GM23248 (cell line): ENCODE measurements at regions not wholly inside any gene's neighbourhood (a gene's known extent, or its start where the extent isn't known, plus 50 kb on each side); places are given as distances from the start of the nearest gene placed in this dataset.

ENCODE experiments used
- DNase-seq: peaks from one replicate; pipeline ENCODE4 v3.0.0-alpha.2; 2015
- H2AFZ ChIP-seq: fragments of 200-600 bp; sonication (generic); 2 replicates; pipeline ENCODE4 v1.6.1; 2016; ENCODE audit warnings: antibody characterized with exemption
- H3F3A ChIP-seq: fragments of 200-600 bp; sonication (generic); 2 replicates; pipeline ENCODE4 v1.6.1; 2016; ENCODE audit warnings: mild to moderate bottlenecking, antibody characterized with exemption, mixed run types; ENCODE audit not compliant: insufficient read depth
- H3K27ac ChIP-seq: fragments of 200-600 bp; sonication (generic); 2 replicates; pipeline ENCODE4 v1.5.1; 2016; ENCODE audit warnings: mild to moderate bottlenecking
- H3K27me3 ChIP-seq: fragments of 200-600 bp; sonication (generic); replicated peaks from 2 replicates; pipeline ENCODE4 v1.6.1; 2016; ENCODE audit warnings: mild to moderate bottlenecking; ENCODE audit not compliant: insufficient read depth
- H3K36me3 ChIP-seq: fragments of 200-600 bp; sonication (generic); 2 replicates; pipeline ENCODE4 v1.6.1; 2016; ENCODE audit warnings: low read depth, mild to moderate bottlenecking
- H3K4me1 ChIP-seq: fragments of 200-600 bp; sonication (generic); 2 replicates; pipeline ENCODE4 v1.6.1; 2016; ENCODE audit warnings: mild to moderate bottlenecking; ENCODE audit not compliant: insufficient read depth
- H3K4me2 ChIP-seq: fragments of 200-600 bp; sonication (generic); one replicate; pipeline ENCODE4 v1.6.1; 2016; ENCODE audit warnings: mild to moderate bottlenecking; ENCODE audit not compliant: unreplicated experiment
- H3K4me3 ChIP-seq: fragments of 200-600 bp; sonication (generic); 2 replicates; pipeline ENCODE4 v1.5.1; 2016; ENCODE audit warnings: mild to moderate bottlenecking
- H3K79me2 ChIP-seq: fragments of 200-600 bp; sonication (generic); 2 replicates; pipeline ENCODE4 v1.6.1; 2016; ENCODE audit warnings: mild to moderate bottlenecking; ENCODE audit not compliant: insufficient read depth
- H3K9ac ChIP-seq: fragments of 200-600 bp; sonication (generic); 2 replicates; pipeline ENCODE4 v1.6.1; 2016; ENCODE audit warnings: mild to moderate bottlenecking
- H3K9me2 ChIP-seq: fragments of 200-600 bp; sonication (generic); 2 replicates; pipeline ENCODE4 v1.6.1; 2016; ENCODE audit warnings: mixed run types, mild to moderate bottlenecking, moderate library complexity; ENCODE audit not compliant: insufficient read depth
- H3K9me3 ChIP-seq: fragments of 200-600 bp; sonication (generic); one replicate; pipeline ENCODE4 v1.6.1; 2017; ENCODE audit warnings: low read depth
- H4K20me1 ChIP-seq: fragments of 200-600 bp; sonication (generic); 2 replicates; pipeline ENCODE4 v1.6.0; 2016; ENCODE audit not compliant: insufficient read depth
- EZH2 ChIP-seq: fragments of 200-600 bp; sonication (generic); IDR thresholded peaks from 2 replicates; pipeline ENCODE4 v1.6.1; 2018; ENCODE audit warnings: antibody characterized with exemption, mild to moderate bottlenecking; ENCODE audit not compliant: insufficient read depth, poor library complexity, severe bottlenecking
- EZH2phosphoT487 ChIP-seq: fragments of 200-600 bp; sonication (generic); IDR thresholded peaks from 2 replicates; pipeline ENCODE4 v1.6.1; 2018; ENCODE audit warnings: antibody characterized with exemption, moderate library complexity, mild to moderate bottlenecking, low read depth; ENCODE audit not compliant: insufficient read depth
- WGBS, 2 experiments: methylation state at CpG; one replicate each; pipeline ENCODE4 v1.1.6; 2015 to 2017; ENCODE audit warnings: low lambda C conversion rate in 2 of 2, low coverage in 1 of 2; ENCODE audit errors: missing lambda C conversion rate in 2 of 2; 5-methylcytosine and 5-hydroxymethylcytosine counted together
- in situ Hi-C: fragments of 300-500 bp; cut with MboI; formaldehyde crosslinking; loops from 2 replicates; pipeline ENCODE4 v1.15.0; 2020

GRCh38 chr10:3524086-3524960 lies 260.7 kb downstream of the KLF6 start:
- in situ Hi-C loops: no loop called here
- no peaks in the 10 kb centered on the region for H3K36me3 ChIP-seq

GRCh38 chr10:3523309-3524050 lies 261.5 kb downstream of the KLF6 start:
- no peak for TF ChIP-seq EZH2phosphoT487
- TF ChIP-seq EZH2: no peak
- Histone ChIP-seq H3K9me3 (no peaks in the 10 kb centered on the region), H4K20me1 (no peaks in the 10 kb centered on the region), H3K27ac (no peak overlapping the region), H3K36me3 (no peaks in the 10 kb centered on the region), H3K79me2 (no peaks in the 10 kb centered on the region), H3K4me1 (peaks cover 32% of the 10 kb centered on the region), H3K27me3 (no peaks in the 10 kb centered on the region), H3K9ac (no peak overlapping the region), H3F3A (peaks cover 24% of the 10 kb centered on the region), H3K9me2 (no peaks in the 10 kb centered on the region), H3K4me3 (no peak overlapping the region), H2AFZ (no peak overlapping the region), H3K4me2 (no peak overlapping the region)
- DNase-seq: no peak
- 93 to 96% methylated on average over 13 of the region's 13 CpGs for WGBS, 2 experiments
- in situ Hi-C loops: no loop called here

More at GRCh38 chr10:3524086-3524960, 260.7 kb downstream of the KLF6 start:
- Histone ChIP-seq H3F3A (peaks cover 32% of the 10 kb centered on the region), H2AFZ (no peak overlapping the region), H3K4me1 (peaks cover 38% of the 10 kb centered on the region), H3K4me3 (no peak overlapping the region), H4K20me1 (no peaks in the 10 kb centered on the region), H3K4me2 (no peak overlapping the region), H3K9ac (no peak overlapping the region), H3K79me2 (no peaks in the 10 kb centered on the region), H3K9me3 (no peaks in the 10 kb centered on the region), H3K27me3 (no peaks in the 10 kb centered on the region), H3K27ac (no peak overlapping the region), H3K9me2 (no peaks in the 10 kb centered on the region)
- WGBS, 2 experiments: 86 to 87% methylated on average over 7 of the region's 7 CpGs
- DNase-seq: no peak
- TF ChIP-seq EZH2 (no peak), EZH2phosphoT487 (no peak)

GRCh38 chr10:3516923-3517255 lies 268.1 kb downstream of the KLF6 start:
- Histone ChIP-seq H3K4me2 (peak overlapping the region; percentile 83), H2AFZ (peak overlapping the region; percentile 89), H3K9me2 (no peaks in the 10 kb centered on the region), H3K9me3 (no peaks in the 10 kb centered on the region), H4K20me1 (no peaks in the 10 kb centered on the region), H3K9ac (peak overlapping the region; percentile 74), H3K4me1 (peaks cover 22% of the 10 kb centered on the region; the same call in 1 of the 2 replicates), H3K4me3 (peak overlapping the region; percentile 64), H3F3A (no peaks in the 10 kb centered on the region), H3K27me3 (no peaks in the 10 kb centered on the region), H3K79me2 (no peaks in the 10 kb centered on the region), H3K36me3 (no peaks in the 10 kb centered on the region), H3K27ac (peak overlapping the region; percentile 34; the same call in 1 of the 2 replicates)
- in situ Hi-C loops: no loop called here
- 7% methylated on average over 15 of the region's 15 CpGs for WGBS, 2 experiments
- no peak for TF ChIP-seq EZH2phosphoT487
- TF ChIP-seq EZH2: no peak
- no peak for DNase-seq

GRCh38 chr10:3516234-3516922 lies 268.6 kb downstream of the KLF6 start:
- Histone ChIP-seq H3K79me2 (no peaks in the 10 kb centered on the region), H3F3A (no peaks in the 10 kb centered on the region), H3K36me3 (no peaks in the 10 kb centered on the region), H3K27me3 (no peaks in the 10 kb centered on the region), H3K9me3 (no peaks in the 10 kb centered on the region), H3K4me1 (peaks cover 22% of the 10 kb centered on the region; the same call in 1 of the 2 replicates), H3K4me3 (peak overlapping the region; percentile 64), H2AFZ (peak overlapping the region; percentile 89), H3K4me2 (peak overlapping the region; percentile 83), H4K20me1 (no peaks in the 10 kb centered on the region), H3K27ac (peak overlapping the region; percentile 34; the same call in 1 of the 2 replicates), H3K9ac (peak overlapping the region; percentile 74), H3K9me2 (no peaks in the 10 kb centered on the region)
- TF ChIP-seq EZH2phosphoT487 (no peak), EZH2 (no peak)
- in situ Hi-C loops: no loop called here
- 50 to 51% methylated on average over 14 of the region's 14 CpGs for WGBS, 2 experiments
- DNase-seq: peak; percentile 86
